B cell (primary cell): ENCODE measurements at regions not wholly inside any gene's neighbourhood (a gene's known extent, or its start where the extent isn't known, plus 50 kb on each side); places are given as distances from the start of the nearest gene placed in this dataset.
A peak's percentile ranks its signal among the peaks of the same experiment; 100 is the strongest.
"Not testable (repeated sequence)": the region's sequence is repeated elsewhere in the genome, so short reads cannot be mapped to it uniquely, and the experiment has no call there.

ENCODE experiments used
- ATAC-seq: fragments of 200-7000 bp; cut with Tn5 transposase; one replicate; pipeline ENCODE4 v1.10.0; 2021; ENCODE audit warnings: low read depth, mild to moderate bottlenecking, moderate number of reproducible peaks, moderate library complexity
- CTCF ChIA-PET: fragments of 350-600 bp; sonication (Branson Sonifier 250); formaldehyde crosslinking; loops from one replicate; lab custom pipeline; 2021; ENCODE audit warnings: antibody characterized with exemption, inconsistent platforms; lab: Charles Lee
- POLR2A ChIA-PET: fragments of 350-600 bp; sonication (Branson Sonifier 250); formaldehyde crosslinking; loops from one replicate; lab custom pipeline; 2021; ENCODE audit warnings: antibody characterized with exemption; lab: Charles Lee
- DNase-seq: peaks from one replicate; pipeline ENCODE4 v3.0.0; 2013
- H2AFZ ChIP-seq: 2 replicates; pipeline ENCODE4 v1.6.1; 2012; ENCODE audit warnings: mild to moderate bottlenecking, low read depth, low read length; ENCODE audit not compliant: insufficient read depth, poor library complexity, severe bottlenecking
- H3K27ac ChIP-seq, 2 donors: 1 replicate in 1 of 2; 2 replicates in 1 of 2; pipeline ENCODE4 v1.5.1; 2012 to 2013; ENCODE audit warnings: low read length in 2 of 2, mild to moderate bottlenecking in 2 of 2, moderate library complexity in 1 of 2
- H3K27me3 ChIP-seq, 4 experiments: fragments of 200-600 bp in 1 of 4; sonication (generic) in 1 of 4; replicated peaks in 1 of 4; 1 replicate in 2 of 4; 2 replicates in 2 of 4; pipeline versions ENCODE4 v1.6.1 to v1.7.0; 2013 to 2016; ENCODE audit warnings: low read length in 3 of 4, mild to moderate bottlenecking in 2 of 4, mixed read lengths in 1 of 4, moderate library complexity in 1 of 4; ENCODE audit not compliant: insufficient read depth in 4 of 4, control insufficient read depth in 3 of 4; ENCODE audit errors: control extremely low read depth in 1 of 4
- H3K36me3 ChIP-seq, 2 experiments: replicated peaks in 1 of 2; 1 replicate in 1 of 2; 2 replicates in 1 of 2; pipeline versions ENCODE4 v1.6.1 to v1.7.1; 2013; ENCODE audit warnings: low read length in 1 of 2; ENCODE audit not compliant: insufficient read depth in 2 of 2, control insufficient read depth in 1 of 2; ENCODE audit errors: control extremely low read depth in 1 of 2, extremely low read depth in 1 of 2
- H3K4me1 ChIP-seq, 2 donors: fragments of 200-600 bp in 1 of 2; sonication (generic) in 1 of 2; 1 replicate in 1 of 2; 2 replicates in 1 of 2; pipeline versions ENCODE4 v1.5.1 to v1.6.1; 2013 to 2017; ENCODE audit warnings: low read length in 2 of 2; ENCODE audit not compliant: control insufficient read depth in 2 of 2, insufficient read depth in 2 of 2
- H3K4me2 ChIP-seq: replicated peaks from 2 replicates; pipeline ENCODE3; 2012; ENCODE audit warnings: mild to moderate bottlenecking, low read depth, low read length; ENCODE audit not compliant: poor library complexity, severe bottlenecking
- H3K4me3 ChIP-seq, 5 experiments: fragments of 200-600 bp in 1 of 5; sonication (generic) in 1 of 5; 1 replicate in 3 of 5; 2 replicates in 2 of 5; pipeline versions ENCODE4 v1.5.1 to v1.7.0; 2011 to 2016; ENCODE audit warnings: low read length in 4 of 5, mild to moderate bottlenecking in 4 of 5, low read depth in 2 of 5, control low read depth in 1 of 5, moderate library complexity in 1 of 5; ENCODE audit not compliant: insufficient read depth in 1 of 5; ENCODE audit errors: control extremely low read depth in 1 of 5, extremely low read depth in 1 of 5
- H3K79me2 ChIP-seq: fragments of 200-600 bp; sonication (generic); one replicate; pipeline ENCODE4 v1.6.0; 2016; ENCODE audit warnings: low read length; ENCODE audit not compliant: control insufficient read depth, insufficient read depth
- H3K9ac ChIP-seq: fragments of 200-600 bp; sonication (generic); 2 replicates; pipeline ENCODE4 v1.6.1; 2017; ENCODE audit warnings: mild to moderate bottlenecking, low read length, moderate library complexity
- H3K9me3 ChIP-seq, 3 donors: one replicate each; pipeline versions ENCODE4 v1.6.1 to v1.7.1; 2013; ENCODE audit warnings: low read length in 2 of 3; ENCODE audit not compliant: control insufficient read depth in 2 of 3, insufficient read depth in 1 of 3; ENCODE audit errors: control extremely low read depth in 1 of 3
- H4K20me1 ChIP-seq: 2 replicates; pipeline ENCODE4 v1.6.0; 2012; ENCODE audit warnings: mild to moderate bottlenecking, low read length; ENCODE audit not compliant: insufficient read depth, control insufficient read depth, poor library complexity, severe bottlenecking
- H3K27ac Mint-ChIP-seq: one replicate; pipeline ENCODE4 v1.8.0; 2021; ENCODE audit warnings: mixed read lengths
- H3K27me3 Mint-ChIP-seq: one replicate; pipeline ENCODE4 v1.8.0; 2021; ENCODE audit warnings: mixed read lengths
- H3K4me1 Mint-ChIP-seq: one replicate; pipeline ENCODE4 v1.8.0; 2021; ENCODE audit warnings: mixed read lengths
- H3K4me3 Mint-ChIP-seq: one replicate; pipeline ENCODE4 v1.8.0; 2021; ENCODE audit warnings: mixed read lengths
- H3K9me3 Mint-ChIP-seq: one replicate; pipeline ENCODE4 v1.8.0; 2022; ENCODE audit warnings: mixed read lengths; ENCODE audit not compliant: insufficient read depth
- CTCF ChIP-seq: fragments of 200-600 bp; IDR thresholded peaks from one replicate; pipeline ENCODE4 v1.8.0; 2022; ENCODE audit warnings: antibody characterized with exemption, mild to moderate bottlenecking
- EZH2 ChIP-seq: IDR thresholded peaks from 2 replicates; pipeline ENCODE4 v1.6.1; 2012; ENCODE audit warnings: borderline replicate concordance, low read depth, mild to moderate bottlenecking, moderate library complexity, low read length; ENCODE audit not compliant: insufficient read depth, poor library complexity, severe bottlenecking
- WGBS: methylation state at CpG from one replicate; pipeline ENCODE4 v1.1.5; 2013; ENCODE audit warnings: missing lambda C conversion rate; ENCODE audit not compliant: insufficient coverage; 5-methylcytosine and 5-hydroxymethylcytosine counted together
- intact Hi-C: fragments of 100-400 bp; cut with micrococcal nuclease; formaldehyde crosslinking; loops from one replicate; pipeline ENCODE4 v1.10.0; 2022

GRCh38 chr2:177008662-177009061 is 203.9 kb upstream of the HNRNPA3 start:
- peak overlapping the region; percentile 39 for H2AFZ ChIP-seq
- H3K9ac ChIP-seq, CTCF ChIA-PET, POLR2A ChIA-PET, intact Hi-C loops, H3K4me1 Mint-ChIP-seq, H3K79me2 ChIP-seq, H3K4me2 ChIP-seq, H3K9me3 Mint-ChIP-seq, H4K20me1 ChIP-seq, H3K36me3 ChIP-seq, H3K4me1 ChIP-seq, H3K4me3 ChIP-seq, ATAC-seq, H3K9me3 ChIP-seq, H3K27ac ChIP-seq, H3K27me3 ChIP-seq, DNase-seq, H3K4me3 Mint-ChIP-seq, H3K27ac Mint-ChIP-seq: not testable (repeated sequence)
- H3K27me3 Mint-ChIP-seq, result peaks cover 12% of the 10 kb centered on the region
- WGBS, result 33% methylated on average over 12 of the region's 17 CpGs

- TF ChIP-seq CTCF (no peak), EZH2 (no peak)
- CTCF ChIA-PET, result no interaction called here
Observed at GRCh38 chr2:177010146-177010545, 202.4 kb upstream of the HNRNPA3 start.

More at GRCh38 chr2:177010146-177010545, 202.4 kb upstream of the HNRNPA3 start:
- no peak overlapping the region for H2AFZ ChIP-seq
- H3K4me1 ChIP-seq, result no peaks in the 10 kb centered on the region
- 89% methylated on average over 6 of the region's 6 CpGs for WGBS
- H3K4me3 ChIP-seq, result no peak overlapping the region
- peaks cover 14% of the 10 kb centered on the region for H3K27me3 Mint-ChIP-seq
- DNase-seq (no peak), ATAC-seq (no peak)
- no peak overlapping the region for H3K4me3 Mint-ChIP-seq
- H3K79me2 ChIP-seq, result no peaks in the 10 kb centered on the region
- POLR2A ChIA-PET, result no interaction called here
- no peaks in the 10 kb centered on the region for H3K9me3 Mint-ChIP-seq
- no peaks in the 10 kb centered on the region for H3K36me3 ChIP-seq
- H3K27me3 ChIP-seq, result peaks cover 0 to 5% (median 0%) of the 10 kb centered on the region in 4 experiments
- peaks cover 4% of the 10 kb centered on the region for H3K4me1 Mint-ChIP-seq
- H3K9me3 ChIP-seq, result peaks cover 0 to 5% (median 0%) of the 10 kb centered on the region in 3 donors
- H3K27ac ChIP-seq, result no peak overlapping the region
- no peak overlapping the region for H3K9ac ChIP-seq
- H4K20me1 ChIP-seq, result no peaks in the 10 kb centered on the region
- intact Hi-C loops, result no loop called here
- H3K27ac Mint-ChIP-seq, result no peak overlapping the region
- H3K4me2 ChIP-seq, result no peak overlapping the region
